ENCODE measurements at regions not wholly inside any gene's neighbourhood (a gene's known extent, or its start where the extent isn't known, plus 50 kb on each side); places are given as distances from the start of the nearest gene placed in this dataset.

GRCh38 chr14:71688576-71688975, 243.7 kb upstream of the RGS6 start:
- no peak overlapping the region for H3K4me3 ChIP-seq
- no peaks in the 10 kb centered on the region for H3K9me3 ChIP-seq
- intact Hi-C loops (cut with DNase I; ENCODE audit: low total_unique reads) = no loop called here
- peak overlapping the region in 1 of 2 donors; percentile 68 for H3K27ac ChIP-seq
- no peaks in the 10 kb centered on the region for H3K36me3 ChIP-seq
- DNase-seq = no peak
- H3K27me3 ChIP-seq = no peaks in the 10 kb centered on the region
- H3K4me1 ChIP-seq = peaks cover 0 to 7% of the 10 kb centered on the region in 2 donors
- TF ChIP-seq CTCF (IDR thresholded peaks at IDR 0.05) = no peak
- TF ChIP-seq POLR2A (IDR thresholded peaks at IDR 0.05) = no peak

GRCh38 chr14:71690478-71690877, 241.8 kb upstream of the RGS6 start:
- H3K36me3 ChIP-seq = no peaks in the 10 kb centered on the region
- H3K4me1 ChIP-seq = peaks cover 0 to 7% of the 10 kb centered on the region in 2 donors
- intact Hi-C loops (cut with DNase I; ENCODE audit: low total_unique reads) = no loop called here
- no peaks in the 10 kb centered on the region for H3K9me3 ChIP-seq
- TF ChIP-seq POLR2A (IDR thresholded peaks at IDR 0.05) = no peak
- TF ChIP-seq CTCF (IDR thresholded peaks at IDR 0.05) = no peak
- no peaks in the 10 kb centered on the region for H3K27me3 ChIP-seq
- no peak overlapping the region for H3K4me3 ChIP-seq
- H3K27ac ChIP-seq = no peak overlapping the region
- no peak for DNase-seq

- DNase-seq = no peak
- H3K4me1 ChIP-seq = peaks cover 0 to 7% of the 10 kb centered on the region in 2 donors
- H3K27ac ChIP-seq = no peak overlapping the region
- no peak overlapping the region for H3K4me3 ChIP-seq
- intact Hi-C loops (cut with DNase I; ENCODE audit: low total_unique reads) = no loop called here
- no peak for TF ChIP-seq CTCF (IDR thresholded peaks at IDR 0.05)
- no peak for TF ChIP-seq POLR2A (IDR thresholded peaks at IDR 0.05)
- no peaks in the 10 kb centered on the region for H3K36me3 ChIP-seq
- H3K27me3 ChIP-seq = no peaks in the 10 kb centered on the region
- H3K9me3 ChIP-seq = no peaks in the 10 kb centered on the region
These were observed 239.7 kb upstream of the RGS6 start for GRCh38 chr14:71692496-71692895.

- H3K4me3 ChIP-seq = no peak overlapping the region
- DNase-seq = no peak
- TF ChIP-seq POLR2A (IDR thresholded peaks at IDR 0.05) = no peak
- TF ChIP-seq CTCF (IDR thresholded peaks at IDR 0.05) = no peak
- intact Hi-C loops (cut with DNase I; ENCODE audit: low total_unique reads) = no loop called here
- no peaks in the 10 kb centered on the region for H3K36me3 ChIP-seq
- H3K9me3 ChIP-seq = no peaks in the 10 kb centered on the region
- no peaks in the 10 kb centered on the region for H3K4me1 ChIP-seq
- H3K27ac ChIP-seq = no peak overlapping the region
- H3K27me3 ChIP-seq = no peaks in the 10 kb centered on the region
These were observed 238.8 kb upstream of the RGS6 start for GRCh38 chr14:71693381-71693780.

- H3K4me3 ChIP-seq = no peak overlapping the region
- TF ChIP-seq CTCF (IDR thresholded peaks at IDR 0.05) (no peak), POLR2A (IDR thresholded peaks at IDR 0.05) (no peak)
These were observed 237.4 kb upstream of the RGS6 start for GRCh38 chr14:71694591-71695530.

More at GRCh38 chr14:71694591-71695530, 237.4 kb upstream of the RGS6 start:
- DNase-seq = no peak
- H3K36me3 ChIP-seq = no peaks in the 10 kb centered on the region
- H3K27me3 ChIP-seq = no peaks in the 10 kb centered on the region
- H3K4me1 ChIP-seq = no peaks in the 10 kb centered on the region
- intact Hi-C loops (cut with DNase I; ENCODE audit: low total_unique reads) = no loop called here
- H3K9me3 ChIP-seq = no peaks in the 10 kb centered on the region
- H3K27ac ChIP-seq = no peak overlapping the region

Measured in uterus (tissue), 3 donors.